ENCODE measurements at regions not wholly inside any gene's neighbourhood (a gene's known extent, or its start where the extent isn't known, plus 50 kb on each side); places are given as distances from the start of the nearest gene placed in this dataset.

- TF ChIP-seq EZH2 (IDR thresholded peaks at IDR 0.05) (no peak), POLR2AphosphoS5 (IDR thresholded peaks at IDR 0.05; ENCODE audit: borderline replicate concordance, low read depth, low read length) (no peak)
These were observed 283.2 kb upstream of the LYPLAL1 start for GRCh38 chr1:218890451-218890850.
